Fibroblast of skin of scalp (primary cell): ENCODE measurements at regions not wholly inside any gene's neighbourhood (a gene's known extent, or its start where the extent isn't known, plus 50 kb on each side); places are given as distances from the start of the nearest gene placed in this dataset.

Experiments used
- DNase-seq: peaks from one replicate; pipeline ENCODE4 v3.0.0-alpha.2; 2013

- peak; percentile 68 for DNase-seq
Measured at GRCh38 chr6:133187657-133188453, 53.3 kb upstream of the EYA4 start.

- no peak for DNase-seq
Measured at GRCh38 chr6:133190912-133191311, 50.2 kb upstream of the EYA4 start.

GRCh38 chr6:133191323-133191722 lies 49.8 kb upstream of the EYA4 start:
- DNase-seq, result no peak
